ENCODE measurements at regions not wholly inside any gene's neighbourhood (a gene's known extent, or its start where the extent isn't known, plus 50 kb on each side); places are given as distances from the start of the nearest gene placed in this dataset.

- no peak overlapping the region for H3K4me3 ChIP-seq (ENCODE audit: low read depth, low read length)
- TF ChIP-seq CTCF (IDR thresholded peaks at IDR 0.05; ENCODE audit: insufficient read depth, low read depth, low read length) = no peak
- DNase-seq (ENCODE audit: low read depth) = no peak
Observed at GRCh38 chr11:109769858-109770257, 323.3 kb upstream of the ZC3H12C start.

- no peak for DNase-seq (ENCODE audit: low read depth)
- no peak for TF ChIP-seq CTCF (IDR thresholded peaks at IDR 0.05; ENCODE audit: insufficient read depth, low read depth, low read length)
Observed at GRCh38 chr11:109770323-109770722, 322.9 kb upstream of the ZC3H12C start.

GRCh38 chr11:109772892-109773291 lies 320.3 kb upstream of the ZC3H12C start:
- H3K4me3 ChIP-seq (ENCODE audit: low read depth, low read length) = no peak overlapping the region
- DNase-seq (ENCODE audit: low read depth) = no peak
- no peak for TF ChIP-seq CTCF (IDR thresholded peaks at IDR 0.05; ENCODE audit: insufficient read depth, low read depth, low read length)

More at GRCh38 chr11:109770323-109770722, 322.9 kb upstream of the ZC3H12C start:
- H3K4me3 ChIP-seq (ENCODE audit: low read depth, low read length) = no peak overlapping the region

GRCh38 chr11:109775686-109776085 lies 317.5 kb upstream of the ZC3H12C start:
- no peak for DNase-seq (ENCODE audit: low read depth)
- H3K4me3 ChIP-seq (ENCODE audit: low read depth, low read length) = no peak overlapping the region
- no peak for TF ChIP-seq CTCF (IDR thresholded peaks at IDR 0.05; ENCODE audit: insufficient read depth, low read depth, low read length)

- no peak overlapping the region for H3K4me3 ChIP-seq (ENCODE audit: low read depth, low read length)
- TF ChIP-seq CTCF (IDR thresholded peaks at IDR 0.05; ENCODE audit: insufficient read depth, low read depth, low read length) = no peak
- no peak for DNase-seq (ENCODE audit: low read depth)
Observed at GRCh38 chr11:109783014-109783413, 310.2 kb upstream of the ZC3H12C start.

GRCh38 chr11:109783840-109784239 lies 309.4 kb upstream of the ZC3H12C start:
- no peak overlapping the region for H3K4me3 ChIP-seq (ENCODE audit: low read depth, low read length)
- DNase-seq (ENCODE audit: low read depth) = no peak
- TF ChIP-seq CTCF (IDR thresholded peaks at IDR 0.05; ENCODE audit: insufficient read depth, low read depth, low read length) = no peak

GRCh38 chr11:109784536-109784935 lies 308.7 kb upstream of the ZC3H12C start:
- TF ChIP-seq CTCF (IDR thresholded peaks at IDR 0.05; ENCODE audit: insufficient read depth, low read depth, low read length) = no peak
- no peak for DNase-seq (ENCODE audit: low read depth)
- no peak overlapping the region for H3K4me3 ChIP-seq (ENCODE audit: low read depth, low read length)

Data from fibroblast of villous mesenchyme (primary cell).